PC-3 (cell line): ENCODE measurements at regions not wholly inside any gene's neighbourhood (a gene's known extent, or its start where the extent isn't known, plus 50 kb on each side); places are given as distances from the start of the nearest gene placed in this dataset.

Source experiments
- ATAC-seq: fragments of 200-7000 bp; cut with Tn5 transposase; 2 replicates; pipeline ENCODE4 v1.9.1; 2020; ENCODE audit warnings: mild to moderate bottlenecking, moderate library complexity
- BruUV-seq: library from RNA; stranded (reverse); fragments of 400-500 nt; replicated peaks from 2 replicates; lab custom pipeline; 2021; lab: Mats Ljungman, UMichigan
- CTCF ChIA-PET: fragments of 300-600 bp; sonication (Branson Sonifier 250); formaldehyde crosslinking; loops from one replicate; lab custom pipeline; 2022; ENCODE audit warnings: antibody characterized with exemption; lab: Charles Lee
- POLR2A ChIA-PET: fragments of 300-600 bp; sonication (Branson Sonifier 250); formaldehyde crosslinking; loops from one replicate; lab custom pipeline; 2022; ENCODE audit warnings: antibody characterized with exemption; ENCODE audit not compliant: unreplicated experiment; lab: Charles Lee
- DNase-seq: peaks from one replicate; pipeline ENCODE4 v3.0.0-alpha.2; 2015
- H2AFZ ChIP-seq: fragments of 300-600 bp; sonication (generic); 2 replicates; pipeline ENCODE4 v1.6.0; 2016; ENCODE audit warnings: antibody characterized with exemption, low read length
- H3F3A ChIP-seq: fragments of 300-600 bp; sonication (generic); one replicate; pipeline ENCODE4 v1.6.0; 2017; ENCODE audit warnings: antibody characterized with exemption, low read length, control low read depth, mild to moderate bottlenecking; ENCODE audit not compliant: unreplicated experiment
- H3K27ac ChIP-seq: fragments of 300-600 bp; sonication (generic); 2 replicates; pipeline ENCODE4 v1.5.1; 2016; ENCODE audit warnings: mild to moderate bottlenecking, low read length
- H3K27me3 ChIP-seq: fragments of 300-600 bp; sonication (generic); 2 replicates; pipeline ENCODE4 v1.6.1; 2016; ENCODE audit warnings: low read length, mixed read lengths
- H3K36me3 ChIP-seq: fragments of 300-600 bp; sonication (generic); 2 replicates; pipeline ENCODE4 v1.6.1; 2016; ENCODE audit warnings: low read depth, mixed run types, low read length, mixed read lengths
- H3K4me1 ChIP-seq: fragments of 300-600 bp; sonication (generic); 2 replicates; pipeline ENCODE4 v1.5.1; 2016; ENCODE audit warnings: low read length; ENCODE audit not compliant: insufficient read depth
- H3K4me2 ChIP-seq: fragments of 300-600 bp; sonication (generic); 2 replicates; pipeline ENCODE4 v1.6.0; 2016; ENCODE audit warnings: low read length
- H3K4me3 ChIP-seq: fragments of 300-600 bp; sonication (generic); 2 replicates; pipeline ENCODE4 v1.5.1; 2016; ENCODE audit warnings: mild to moderate bottlenecking, low read length, mixed read lengths
- H3K79me2 ChIP-seq: fragments of 300-600 bp; sonication (generic); 2 replicates; pipeline ENCODE4 v1.6.1; 2017; ENCODE audit warnings: low read length, mixed read lengths
- H3K9ac ChIP-seq: fragments of 300-600 bp; sonication (generic); 2 replicates; pipeline ENCODE4 v1.6.0; 2016; ENCODE audit warnings: mild to moderate bottlenecking, low read length
- H3K9me2 ChIP-seq: fragments of 300-600 bp; sonication (generic); replicated peaks from 2 replicates; pipeline ENCODE4 v1.6.1; 2016; ENCODE audit warnings: mixed run types, low read length, mixed read lengths
- H3K9me3 ChIP-seq: fragments of 300-600 bp; sonication (generic); 2 replicates; pipeline ENCODE4 v1.6.1; 2016; ENCODE audit warnings: low read length, mixed read lengths
- H4K20me1 ChIP-seq: fragments of 300-600 bp; sonication (generic); 2 replicates; pipeline ENCODE4 v1.6.1; 2016; ENCODE audit warnings: low read length, mixed read lengths
- EZH2 ChIP-seq: fragments of 300-600 bp; sonication (generic); IDR thresholded peaks from one replicate; pipeline ENCODE4 v1.6.1; 2017; ENCODE audit warnings: antibody characterized with exemption, mild to moderate bottlenecking, low read length; ENCODE audit not compliant: unreplicated experiment
- EZH2phosphoT487 ChIP-seq: fragments of 300-600 bp; sonication (generic); IDR thresholded peaks from 2 replicates; pipeline ENCODE4 v1.6.1; 2018; ENCODE audit warnings: mild to moderate bottlenecking, antibody characterized with exemption, low read length, borderline replicate concordance
- intact Hi-C: fragments of 100-400 bp; cut with micrococcal nuclease; formaldehyde crosslinking; loops from 2 replicates; pipeline ENCODE4 v1.9.0; 2023
- TF ChIP-seq, protein P1 (sequence below): fragments of 300-600 bp; sonication (generic); conservative IDR thresholded peaks from 2 replicates; pipeline ENCODE4 v1.5.1; 2017; ENCODE audit warnings: antibody characterized with exemption, low read depth, mild to moderate bottlenecking, low read length

DNA sequence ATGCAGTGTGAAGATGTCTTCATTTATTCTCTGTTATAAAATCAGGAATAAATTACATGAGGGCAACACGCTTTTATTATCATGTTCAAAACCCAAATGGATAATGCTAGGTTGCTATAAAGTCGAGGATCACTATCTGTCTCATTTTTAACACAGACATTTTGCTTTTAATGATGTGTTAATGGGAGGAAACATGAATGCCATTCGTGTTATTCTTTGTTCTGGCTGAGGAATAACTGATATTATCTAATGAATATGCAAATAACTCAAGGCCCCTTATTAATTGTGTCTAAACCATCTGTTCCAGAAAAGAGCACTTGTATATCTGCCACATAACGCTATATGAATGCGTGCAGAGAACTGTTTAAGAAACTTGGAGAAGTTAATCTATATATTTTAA is 576.1 kb downstream of the DCDC2C start:
- H3K4me2 ChIP-seq, result no peak overlapping the region
- no peaks in the 10 kb centered on the region for H3K9me2 ChIP-seq
- ChIA-PET POLR2A (no interaction called here), CTCF (no interaction called here)
- H3K79me2 ChIP-seq, result no peaks in the 10 kb centered on the region
- intact Hi-C loops, result no loop called here
- TF ChIP-seq EZH2 (no peak), EZH2phosphoT487 (no peak)
- TF ChIP-seq, protein P1, sequence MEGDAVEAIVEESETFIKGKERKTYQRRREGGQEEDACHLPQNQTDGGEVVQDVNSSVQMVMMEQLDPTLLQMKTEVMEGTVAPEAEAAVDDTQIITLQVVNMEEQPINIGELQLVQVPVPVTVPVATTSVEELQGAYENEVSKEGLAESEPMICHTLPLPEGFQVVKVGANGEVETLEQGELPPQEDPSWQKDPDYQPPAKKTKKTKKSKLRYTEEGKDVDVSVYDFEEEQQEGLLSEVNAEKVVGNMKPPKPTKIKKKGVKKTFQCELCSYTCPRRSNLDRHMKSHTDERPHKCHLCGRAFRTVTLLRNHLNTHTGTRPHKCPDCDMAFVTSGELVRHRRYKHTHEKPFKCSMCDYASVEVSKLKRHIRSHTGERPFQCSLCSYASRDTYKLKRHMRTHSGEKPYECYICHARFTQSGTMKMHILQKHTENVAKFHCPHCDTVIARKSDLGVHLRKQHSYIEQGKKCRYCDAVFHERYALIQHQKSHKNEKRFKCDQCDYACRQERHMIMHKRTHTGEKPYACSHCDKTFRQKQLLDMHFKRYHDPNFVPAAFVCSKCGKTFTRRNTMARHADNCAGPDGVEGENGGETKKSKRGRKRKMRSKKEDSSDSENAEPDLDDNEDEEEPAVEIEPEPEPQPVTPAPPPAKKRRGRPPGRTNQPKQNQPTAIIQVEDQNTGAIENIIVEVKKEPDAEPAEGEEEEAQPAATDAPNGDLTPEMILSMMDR, result no peak
- H3K9me3 ChIP-seq, result no peaks in the 10 kb centered on the region
- no peaks in the 10 kb centered on the region for H3F3A ChIP-seq
- no peaks in the 10 kb centered on the region for H3K36me3 ChIP-seq
- no peak overlapping the region for H2AFZ ChIP-seq
- ATAC-seq (no peak), DNase-seq (no peak)
- no peak overlapping the region for H3K27ac ChIP-seq
- no peak overlapping the region for H3K4me3 ChIP-seq
- no TSS peak for BruUV-seq
- no peaks in the 10 kb centered on the region for H3K4me1 ChIP-seq
- no peak overlapping the region for H3K9ac ChIP-seq
- H3K27me3 ChIP-seq, result no peaks in the 10 kb centered on the region
- no peaks in the 10 kb centered on the region for H4K20me1 ChIP-seq

DNA sequence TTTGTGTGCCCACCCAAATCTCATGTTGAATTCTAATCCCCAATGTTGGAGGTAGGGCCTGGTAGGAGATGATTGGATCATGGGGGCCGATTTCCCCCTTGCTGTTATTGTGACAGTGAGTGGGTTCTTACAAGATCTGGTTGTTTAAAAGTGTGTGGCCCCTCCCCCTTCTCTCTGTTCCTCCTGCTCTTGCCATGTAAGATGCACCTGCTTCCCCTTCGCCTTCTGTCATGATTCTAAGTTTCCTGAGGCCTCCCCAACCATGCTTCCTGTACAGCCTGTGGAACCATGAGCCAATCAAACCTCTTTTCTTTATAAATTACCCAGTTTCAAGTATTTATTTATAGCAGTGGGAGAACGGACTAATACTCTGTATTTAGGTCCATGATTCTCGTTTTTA is 588.1 kb downstream of the DCDC2C start:
- CTCF ChIA-PET, result no interaction called here
- Histone ChIP-seq H3K36me3 (no peaks in the 10 kb centered on the region), H3F3A (no peaks in the 10 kb centered on the region), H3K4me2 (no peak overlapping the region), H3K27me3 (no peaks in the 10 kb centered on the region), H3K4me1 (no peaks in the 10 kb centered on the region), H3K9ac (no peak overlapping the region), H3K79me2 (no peaks in the 10 kb centered on the region), H3K27ac (no peak overlapping the region), H2AFZ (no peak overlapping the region), H3K4me3 (no peak overlapping the region), H3K9me3 (no peaks in the 10 kb centered on the region; the same call in 1 of the 2 replicates), H3K9me2 (no peaks in the 10 kb centered on the region), H4K20me1 (no peaks in the 10 kb centered on the region)
- intact Hi-C loops, result no loop called here
- POLR2A ChIA-PET, result no interaction called here
- DNase-seq, result no peak
- TF ChIP-seq, protein P1, result no peak
- TF ChIP-seq EZH2 (no peak), EZH2phosphoT487 (no peak)
- no TSS peak for BruUV-seq
- no peak for ATAC-seq

DNA sequence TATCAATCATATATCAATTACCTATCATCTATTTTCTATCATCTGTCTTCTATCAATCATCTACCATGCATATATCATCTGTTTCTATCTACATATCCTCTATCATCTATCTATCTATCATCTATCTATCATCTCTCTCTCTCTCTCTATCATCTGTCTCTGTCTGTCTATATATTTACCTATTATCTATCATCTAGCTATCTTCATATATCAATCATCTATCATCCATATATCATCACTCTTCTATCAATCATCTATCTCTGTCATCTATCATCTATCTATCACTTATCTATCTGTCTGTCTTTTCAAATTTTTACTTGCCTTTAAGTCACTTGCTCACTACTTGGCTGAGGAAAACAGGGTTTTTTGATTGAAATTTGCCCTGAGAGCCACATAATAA is 592.3 kb downstream of the DCDC2C start:
- no peaks in the 10 kb centered on the region for H3K27me3 ChIP-seq
- ChIA-PET CTCF (no interaction called here), POLR2A (no interaction called here)
- DNase-seq, result no peak
- no peak for ATAC-seq
- H3K9me2 ChIP-seq, result no peaks in the 10 kb centered on the region
- no peaks in the 10 kb centered on the region for H3K4me1 ChIP-seq
- no peaks in the 10 kb centered on the region for H3F3A ChIP-seq
- H3K9me3 ChIP-seq, result no peaks in the 10 kb centered on the region
- H3K9ac ChIP-seq, result no peak overlapping the region
- intact Hi-C loops, result no loop called here
- no peak overlapping the region for H3K4me3 ChIP-seq
- TF ChIP-seq EZH2phosphoT487 (no peak), EZH2 (no peak)
- TF ChIP-seq, protein P1, result no peak
- H2AFZ ChIP-seq, result no peak overlapping the region
- no peaks in the 10 kb centered on the region for H3K36me3 ChIP-seq
- H4K20me1 ChIP-seq, result no peaks in the 10 kb centered on the region
- no TSS peak for BruUV-seq
- no peaks in the 10 kb centered on the region for H3K79me2 ChIP-seq
- no peak overlapping the region for H3K27ac ChIP-seq
- H3K4me2 ChIP-seq, result no peak overlapping the region
